ENCODE measurements at regions not wholly inside any gene's neighbourhood (a gene's known extent, or its start where the extent isn't known, plus 50 kb on each side); places are given as distances from the start of the nearest gene placed in this dataset.
"Not testable (repeated sequence)": the region's sequence is repeated elsewhere in the genome, so short reads cannot be mapped to it uniquely, and the experiment has no call there.

DNA sequence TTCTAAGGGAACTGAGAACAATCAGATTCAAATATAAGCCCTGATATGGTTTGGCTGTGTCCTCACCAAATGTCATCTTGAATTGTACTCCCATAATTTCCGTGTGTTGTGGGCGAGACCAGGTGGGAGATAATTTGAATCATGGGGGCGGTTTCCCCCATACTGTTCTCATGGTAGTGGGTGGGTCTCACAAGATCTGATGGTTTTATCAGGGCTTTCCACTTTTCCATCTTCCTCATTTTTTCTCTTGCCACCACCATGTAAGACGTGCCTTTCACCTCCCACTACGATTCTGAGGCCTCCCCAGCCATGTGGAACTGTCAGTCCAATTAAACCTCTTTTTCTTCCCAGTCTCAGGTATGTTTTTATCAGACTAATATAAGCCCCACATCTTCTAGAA, 217.8 kb downstream of the ACKR3 start:
- TF ChIP-seq POLR2A (IDR thresholded peaks at IDR 0.05; ENCODE audit: low read length); GATA1 (IDR thresholded peaks at IDR 0.05; ENCODE audit: low read depth, low read length): not testable (repeated sequence)

Data from erythroblast (primary cell).